NCI-H524 (cell line): ENCODE measurements at regions not wholly inside any gene's neighbourhood (a gene's known extent, or its start where the extent isn't known, plus 50 kb on each side); places are given as distances from the start of the nearest gene placed in this dataset.
A peak's percentile ranks its signal among the peaks of the same experiment; 100 is the strongest.
"Not testable (repeated sequence)": the region's sequence is repeated elsewhere in the genome, so short reads cannot be mapped to it uniquely, and the experiment has no call there.

Source experiments
- DNase-seq, 2 experiments: peaks; one replicate each; lab custom pipeline; 2025; lab: John Stamatoyannopoulos, UW

DNA sequence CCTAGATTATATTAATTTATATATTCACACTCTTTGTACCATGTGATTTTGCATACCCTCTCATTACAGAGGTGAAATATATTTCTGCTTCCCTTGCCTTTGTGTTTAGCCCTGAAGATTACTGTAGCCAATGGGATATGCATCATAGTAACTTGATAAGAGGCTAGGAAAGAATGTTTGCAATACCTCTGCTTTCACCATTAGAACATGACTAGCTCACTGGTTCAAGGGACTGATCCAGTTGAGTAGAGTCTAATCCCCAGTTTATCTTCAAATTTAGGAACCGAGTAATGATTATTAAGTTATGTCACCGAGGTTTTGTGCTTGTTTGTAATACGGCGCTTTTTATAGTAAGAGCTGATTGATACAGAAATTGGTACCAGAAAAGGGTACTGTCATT is 552.6 kb upstream of the GJE1 start:
- DNase-seq, result no peak

DNA sequence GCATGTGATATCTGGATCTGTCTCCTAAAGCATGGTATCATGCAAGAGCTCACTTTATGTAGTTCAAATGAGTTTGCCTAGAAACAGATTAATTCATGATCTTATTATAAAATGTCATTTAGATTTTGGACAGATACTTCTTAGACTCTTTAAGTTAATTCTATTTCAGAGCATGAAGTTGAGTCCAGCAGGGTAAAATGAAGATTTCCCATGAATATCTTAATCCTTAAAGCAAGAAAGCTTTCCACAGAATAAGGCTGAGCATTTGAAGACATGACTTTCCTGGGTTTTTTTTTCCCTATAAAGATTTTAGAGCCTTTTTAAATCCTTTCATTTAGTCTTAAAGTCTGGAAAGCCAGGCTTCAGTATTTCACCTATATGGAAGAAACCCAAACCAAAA is 556.0 kb upstream of the GJE1 start:
- DNase-seq, result no peak

DNA sequence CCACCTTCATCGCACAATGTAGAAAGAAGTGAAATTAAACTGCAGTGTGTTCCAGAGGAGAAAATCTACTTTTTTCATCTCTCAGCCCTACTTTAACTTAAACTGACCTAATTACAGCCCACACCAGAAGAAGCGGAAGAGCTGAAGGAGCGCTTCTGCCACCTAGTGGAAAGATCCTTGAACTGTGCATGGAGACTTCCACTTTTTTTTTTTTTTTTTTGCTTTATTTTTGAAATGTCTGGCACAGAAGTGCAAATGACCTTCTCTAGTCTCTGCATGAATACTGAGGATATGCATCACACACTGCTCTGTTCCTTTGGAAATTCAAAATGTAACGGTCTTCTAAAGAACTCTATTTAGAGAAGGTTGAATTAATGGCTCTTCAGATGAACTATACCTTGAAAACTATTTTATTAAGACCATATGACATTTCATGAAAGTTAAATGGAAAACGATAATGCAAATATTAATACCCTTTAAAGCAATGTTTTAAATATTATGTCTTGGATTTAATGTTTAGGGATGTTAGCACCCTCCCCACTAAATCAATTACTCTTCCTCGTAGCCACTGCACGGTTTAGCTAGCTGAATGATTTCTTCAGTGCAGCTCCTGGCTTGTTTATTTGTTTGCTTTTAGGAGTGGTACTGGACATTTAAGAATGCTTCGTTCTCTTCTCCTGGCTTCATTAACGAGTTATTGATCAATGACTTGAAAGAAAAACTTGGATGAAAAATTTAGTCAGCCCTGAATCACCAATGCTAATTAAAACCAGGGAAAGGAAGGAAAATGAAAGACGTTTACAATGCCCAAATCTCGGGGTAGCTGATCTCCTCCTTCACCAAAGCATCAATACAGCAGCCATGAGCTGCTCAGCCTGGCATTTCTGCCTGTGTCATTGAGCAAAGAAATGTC is 569.6 kb upstream of the GJE1 start:
- DNase-seq, result peak; percentile 68 to 87

DNA sequence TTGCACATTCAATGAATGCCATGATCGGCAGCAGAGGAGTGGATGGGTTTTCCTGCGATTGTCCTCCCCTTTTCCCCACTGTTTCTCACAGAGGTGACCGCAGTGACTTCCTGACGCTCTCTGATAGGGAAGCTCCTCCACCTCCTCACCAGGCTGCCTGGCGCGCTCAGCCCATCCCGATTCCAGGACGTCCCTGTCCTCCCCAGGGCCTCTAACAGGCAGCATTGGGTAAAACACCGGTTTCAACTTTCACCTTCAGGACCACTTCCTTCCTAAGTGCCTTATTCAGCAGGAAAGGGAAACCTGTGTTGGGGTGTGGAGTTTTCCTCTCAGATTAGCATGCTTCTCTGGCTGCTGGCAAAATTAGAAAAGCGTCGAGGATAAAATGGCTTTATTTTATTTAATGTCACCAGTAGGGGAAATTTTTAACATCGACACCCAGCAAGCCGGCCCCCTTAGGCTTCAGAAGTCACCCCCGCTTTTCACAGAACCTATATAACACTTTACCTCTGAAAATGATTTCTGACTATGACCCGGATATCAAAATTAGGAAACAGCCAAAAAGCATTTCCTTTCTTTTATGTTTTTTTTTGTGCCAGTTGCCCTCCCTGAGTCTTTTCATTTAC is 570.4 kb upstream of the GJE1 start:
- DNase-seq, result peak in 1 of 2 experiments; percentile 62

DNA sequence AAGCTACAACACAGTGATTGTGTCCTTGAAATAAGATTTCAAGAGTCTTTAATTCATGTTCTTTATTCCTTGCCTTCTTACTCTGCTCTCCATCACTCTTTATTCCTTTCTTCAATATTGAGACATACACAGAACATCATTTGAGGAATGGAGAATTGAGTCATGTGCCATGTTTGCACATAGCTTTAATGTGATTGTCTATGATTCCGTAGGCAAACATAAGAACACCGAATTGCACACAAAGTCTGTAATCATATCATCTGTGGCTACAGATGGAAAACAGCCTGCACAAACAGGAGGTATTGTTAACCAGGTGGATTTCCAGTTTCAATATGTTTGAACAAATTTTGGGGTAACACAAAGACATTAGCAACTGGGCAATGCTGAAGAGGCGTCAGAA is 571.6 kb upstream of the GJE1 start:
- DNase-seq, result peak in 1 of 2 experiments; percentile 21

DNA sequence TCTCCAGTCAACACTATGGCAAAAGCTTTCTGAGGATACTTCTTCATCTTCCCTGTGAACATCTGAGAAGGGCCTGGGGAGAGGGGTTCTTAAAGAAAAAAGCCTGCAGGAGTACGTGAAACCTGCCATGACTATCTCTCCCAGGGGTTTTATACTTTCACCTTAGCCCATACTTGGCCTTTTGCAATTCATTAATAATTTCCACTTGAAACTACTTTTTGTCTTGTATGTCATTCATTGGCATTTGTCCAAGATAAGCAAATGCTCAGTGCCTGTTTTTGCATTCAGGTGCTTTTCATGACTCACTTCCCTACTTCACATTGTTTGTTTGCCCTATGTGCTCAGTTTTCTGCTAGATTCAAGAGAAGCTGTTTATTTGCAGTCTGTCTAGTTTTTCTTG is 580.3 kb upstream of the GJE1 start:
- DNase-seq, result peak in 1 of 2 experiments; percentile 80

DNA sequence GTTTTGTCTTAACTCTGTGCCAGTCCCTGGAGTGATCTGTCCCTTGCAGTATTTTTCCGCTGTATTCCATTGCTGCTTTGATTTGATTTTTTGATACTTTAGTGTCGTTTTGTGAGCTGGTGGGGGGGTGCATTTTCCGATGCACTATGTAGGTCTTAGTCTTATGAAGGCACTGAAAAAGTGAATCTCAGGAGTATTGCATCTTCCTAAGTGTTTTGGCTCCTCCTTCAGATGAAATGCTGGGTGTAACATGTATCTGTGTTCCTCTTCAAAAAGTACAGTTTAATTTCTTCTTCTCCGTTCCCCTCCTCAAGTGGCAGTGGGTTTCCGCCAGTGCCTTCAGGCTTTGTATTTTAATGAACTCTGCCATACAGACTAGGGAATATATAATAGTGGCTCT is 580.7 kb upstream of the GJE1 start:
- DNase-seq, result peak in 1 of 2 experiments; percentile 58

DNA sequence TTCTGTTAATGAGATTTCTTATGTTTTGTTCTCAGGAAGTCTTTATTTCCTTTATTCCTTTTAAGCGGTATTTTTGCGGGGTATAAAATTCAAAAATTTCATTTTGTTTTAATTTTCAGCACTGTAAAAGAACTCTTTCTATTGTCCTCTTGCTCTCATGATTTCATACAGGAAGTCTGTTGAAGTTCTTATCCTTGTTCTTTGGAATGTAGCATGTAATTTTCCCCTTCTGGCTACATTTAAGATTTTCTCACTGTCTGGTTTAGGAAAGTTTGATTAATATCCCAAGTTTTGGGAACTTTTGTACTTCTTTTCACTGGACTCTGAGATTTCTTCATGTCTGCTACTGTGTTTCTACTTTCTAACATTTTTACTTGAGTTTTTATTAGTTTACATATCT is 581.4 kb upstream of the GJE1 start:
- no peak for DNase-seq

DNA sequence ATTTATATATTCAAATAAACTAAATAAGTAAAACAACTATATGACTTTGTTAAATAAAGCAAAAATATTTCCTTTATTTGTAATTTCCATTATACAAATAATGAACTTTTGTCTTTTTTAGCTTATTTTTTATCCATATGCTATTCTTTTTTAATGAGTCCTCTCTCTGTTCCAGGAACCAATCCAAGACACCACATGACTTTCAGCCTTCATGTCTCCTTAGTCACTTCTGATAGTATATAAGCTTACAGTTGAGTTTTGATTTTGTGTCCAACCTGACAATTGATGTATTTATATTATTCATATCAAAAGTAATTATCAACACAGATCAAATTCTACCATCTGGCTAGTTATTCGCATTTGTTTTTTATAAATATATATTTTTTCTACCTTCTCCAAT is 582.3 kb upstream of the GJE1 start:
- DNase-seq, result no peak

DNA sequence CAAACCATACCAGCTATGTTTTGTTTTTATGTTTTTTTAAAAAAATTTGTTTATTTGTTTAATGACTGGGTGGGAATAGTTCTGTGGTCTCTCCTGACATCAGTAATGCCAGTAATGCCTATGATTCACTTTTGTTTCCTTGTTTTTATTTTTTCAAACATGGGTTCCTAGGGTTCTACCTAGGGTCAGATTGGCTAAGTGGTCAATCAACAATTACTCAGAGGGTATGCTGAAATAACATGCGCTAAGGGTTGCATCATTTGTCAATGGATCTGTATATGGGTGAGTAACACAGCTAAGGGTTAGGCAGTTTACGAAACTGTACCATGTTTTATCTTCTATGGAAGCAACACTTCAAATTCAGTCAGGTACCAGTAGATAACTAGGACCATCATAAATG is 583.8 kb upstream of the GJE1 start:
- no peak for DNase-seq

DNA sequence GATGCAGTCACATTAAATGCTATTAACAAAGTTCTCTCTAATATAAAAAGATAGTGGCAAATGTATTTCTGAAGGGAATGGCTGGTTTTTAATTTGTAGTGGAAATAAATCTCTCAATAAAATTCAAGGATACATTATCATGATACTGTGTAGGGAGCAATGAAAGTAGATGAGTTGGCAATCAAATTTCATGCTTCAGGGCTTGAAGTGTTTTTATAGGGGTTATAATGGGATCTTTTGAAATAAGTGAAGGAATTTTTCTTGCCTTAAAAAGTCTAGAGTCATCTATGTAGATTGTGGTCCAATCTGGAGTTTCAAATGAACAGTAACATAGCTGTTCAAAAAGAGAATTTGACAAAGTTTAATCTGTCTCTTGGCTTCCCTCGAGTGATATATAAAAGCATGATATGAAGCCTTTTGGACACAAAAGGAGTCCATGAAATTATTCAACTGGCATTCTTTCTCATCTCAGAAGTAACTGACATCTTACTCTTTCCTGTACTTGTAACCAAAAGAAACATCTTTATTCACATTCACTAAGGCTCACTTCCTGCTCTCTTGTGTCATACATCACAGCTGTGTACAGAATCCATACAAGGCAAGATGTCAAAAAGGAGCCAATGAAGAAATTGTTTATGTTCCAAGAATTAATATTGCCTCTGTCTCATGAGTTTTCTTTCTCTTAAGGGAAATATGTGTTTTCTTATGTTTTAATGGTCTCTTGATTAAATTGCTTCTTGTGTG is 591.0 kb upstream of the GJE1 start:
- DNase-seq, result no peak

DNA sequence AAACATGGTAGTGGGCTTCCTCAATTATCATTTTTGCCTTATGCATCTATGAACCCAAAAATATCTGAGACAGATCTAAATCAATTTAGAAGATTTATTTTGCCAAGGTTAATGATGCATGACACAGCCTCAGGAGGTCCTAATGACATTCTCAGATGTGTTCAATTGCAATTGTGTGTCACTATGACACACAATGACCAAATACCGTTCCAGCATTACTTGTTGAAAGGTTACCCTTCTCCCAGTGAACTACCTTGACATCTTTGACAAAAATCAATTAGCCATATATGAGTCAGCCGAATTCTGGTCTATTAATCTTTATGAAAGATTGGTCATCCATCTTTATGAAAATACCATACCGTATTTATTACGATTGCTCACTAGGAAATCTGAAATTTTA is 592.5 kb upstream of the GJE1 start:
- no peak for DNase-seq

DNA sequence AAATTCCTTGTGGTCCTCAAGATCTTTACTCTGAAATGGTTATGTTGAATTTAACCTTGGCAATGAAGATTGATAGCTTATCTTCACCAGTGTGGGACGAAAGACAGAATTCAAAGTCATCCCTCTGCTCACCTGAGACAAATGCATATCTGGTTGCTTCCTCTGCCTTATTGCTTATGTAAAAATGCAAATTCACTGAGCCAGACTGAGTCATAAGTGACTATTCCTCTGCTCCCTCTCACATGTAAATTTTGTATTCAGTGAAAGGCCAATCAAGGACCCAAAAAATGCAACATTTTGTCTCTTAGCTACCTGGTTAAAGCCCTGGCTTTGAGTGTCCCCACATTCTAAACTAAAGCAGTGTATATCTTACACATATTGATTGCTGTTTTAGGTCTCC is 593.1 kb upstream of the GJE1 start:
- DNase-seq, result no peak

DNA sequence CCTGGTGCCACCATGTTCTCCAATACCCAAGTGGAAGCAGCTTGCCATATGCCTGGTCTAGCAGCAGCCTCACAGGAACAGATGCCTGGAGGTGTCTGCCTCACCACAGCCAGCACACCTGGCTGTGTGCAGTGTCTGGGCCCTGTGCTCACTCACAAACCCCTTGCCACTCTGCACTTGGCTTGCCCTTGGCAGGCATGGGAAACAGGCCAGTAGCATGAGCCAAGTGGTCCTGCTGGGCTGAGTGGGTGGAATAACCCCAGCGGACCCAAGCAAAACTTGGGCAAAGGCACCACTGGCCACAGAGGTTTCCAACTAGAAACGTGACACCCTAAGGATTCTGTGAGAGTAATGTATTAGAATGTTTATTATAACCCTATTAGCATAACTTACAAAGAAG is 600.5 kb upstream of the GJE1 start:
- DNase-seq, result no peak

DNA sequence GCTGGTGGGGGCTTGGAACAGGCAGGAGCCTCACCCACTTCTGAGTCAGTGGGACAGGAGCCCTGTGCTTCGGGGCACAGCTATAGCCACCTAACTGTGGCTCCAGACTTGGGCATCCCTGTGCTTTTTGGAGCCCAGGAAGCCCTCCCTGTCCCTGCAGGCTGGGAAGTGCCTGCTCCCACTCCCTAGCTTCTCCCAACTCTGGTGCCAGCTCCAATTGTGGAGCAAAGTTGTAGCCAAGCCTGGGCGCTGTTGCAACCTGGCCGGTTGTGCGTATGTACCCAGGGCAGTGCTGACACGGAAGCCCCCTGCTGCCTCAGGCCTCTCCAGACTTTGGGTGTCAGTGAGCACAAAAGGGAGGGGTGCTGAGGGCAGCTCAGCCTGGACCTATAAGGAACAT is 601.7 kb upstream of the GJE1 start:
- no peak for DNase-seq

DNA sequence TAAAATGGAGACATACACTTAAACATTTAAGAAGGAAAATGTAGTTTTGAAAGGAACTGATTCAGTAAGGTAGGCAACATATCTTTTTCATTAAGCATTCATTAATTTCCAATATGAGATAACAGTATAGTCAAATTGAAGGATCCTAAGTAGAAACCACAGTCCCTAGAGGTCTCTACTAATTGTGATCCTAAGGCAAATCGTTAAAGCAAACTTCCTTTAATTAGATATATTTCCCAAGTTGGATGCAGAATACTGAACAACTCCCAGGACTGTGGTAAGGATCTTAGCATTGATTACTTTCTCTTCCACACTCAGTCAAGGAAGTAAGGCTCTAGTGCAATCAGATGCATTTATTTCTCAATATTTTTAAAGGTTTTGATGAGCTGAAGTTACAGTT is 604.1 kb upstream of the GJE1 start:
- no peak for DNase-seq

DNA sequence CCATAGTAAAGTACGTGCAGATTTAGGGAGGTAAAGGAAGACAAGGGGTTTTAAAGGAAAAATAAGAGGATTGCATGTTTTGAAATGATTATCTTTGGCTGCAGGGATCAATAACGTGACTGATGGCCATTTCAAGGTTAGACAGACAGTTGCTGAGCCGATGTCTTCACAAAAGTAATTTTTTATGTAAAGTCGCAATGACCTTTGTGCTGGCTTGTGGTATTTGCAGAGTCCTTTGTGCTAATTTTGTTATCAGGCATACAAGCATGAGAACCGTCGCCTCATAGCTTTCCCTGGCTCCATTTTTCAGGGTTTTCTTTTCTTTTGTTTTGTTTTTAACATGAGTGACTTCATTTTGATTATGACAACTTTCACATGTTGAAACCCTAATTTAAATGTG is 605.7 kb upstream of the GJE1 start:
- no peak for DNase-seq

DNA sequence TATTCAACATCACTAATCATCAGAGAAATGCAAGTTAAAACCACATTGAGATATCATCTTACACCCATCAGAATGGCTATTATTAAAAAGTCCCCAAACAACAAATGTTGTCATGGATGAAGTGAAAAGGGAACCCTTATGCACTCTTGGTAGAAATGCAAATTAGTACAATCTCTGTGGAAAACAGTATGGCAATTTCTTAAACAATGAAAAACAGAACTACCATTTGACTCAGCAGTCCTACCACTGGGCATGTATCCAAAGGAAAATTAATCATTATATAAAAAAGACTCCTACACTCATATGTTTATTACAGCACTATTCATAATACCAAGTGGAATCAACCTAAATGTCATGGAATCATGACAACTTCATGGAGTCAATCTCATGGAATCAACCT is 611.3 kb upstream of the GJE1 start:
- no peak for DNase-seq

DNA sequence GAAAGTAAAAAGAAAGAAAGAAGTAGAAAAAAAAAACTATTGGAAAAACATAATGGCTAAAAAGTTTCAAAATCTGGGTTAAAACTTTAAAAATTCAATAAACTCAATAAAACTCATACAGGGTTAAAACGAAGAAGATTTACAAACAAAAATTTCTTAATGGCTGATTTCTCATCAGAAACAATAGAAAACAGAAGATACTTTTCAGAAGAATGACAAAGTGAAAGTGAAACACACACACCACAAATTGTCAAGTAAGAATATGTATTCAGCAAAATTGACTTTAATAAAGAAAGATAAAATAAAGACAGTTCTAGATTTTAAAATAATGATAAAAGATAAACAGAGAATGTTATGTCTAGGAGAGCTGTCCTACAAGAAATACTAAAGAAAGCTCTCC is 618.9 kb upstream of the GJE1 start:
- DNase-seq, result no peak

DNA sequence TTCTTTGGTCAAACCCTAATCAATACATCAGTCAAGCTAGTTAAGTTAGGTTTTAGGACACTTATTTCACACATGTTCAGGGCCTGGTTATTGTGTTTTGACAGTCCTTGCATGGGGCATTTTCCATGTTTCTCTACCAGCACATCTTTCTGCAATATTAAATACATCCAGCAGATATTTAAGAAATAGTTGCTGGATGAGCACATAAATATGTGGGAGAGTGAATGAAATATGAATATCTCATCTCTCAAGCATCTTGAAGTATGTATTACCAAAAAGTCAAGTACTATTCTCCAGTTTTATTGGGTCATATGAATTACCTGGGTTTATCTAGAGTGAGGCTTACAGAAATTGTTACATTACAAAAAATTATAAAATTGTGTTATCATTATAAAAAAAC is 621.9 kb upstream of the GJE1 start:
- no peak for DNase-seq

DNA sequence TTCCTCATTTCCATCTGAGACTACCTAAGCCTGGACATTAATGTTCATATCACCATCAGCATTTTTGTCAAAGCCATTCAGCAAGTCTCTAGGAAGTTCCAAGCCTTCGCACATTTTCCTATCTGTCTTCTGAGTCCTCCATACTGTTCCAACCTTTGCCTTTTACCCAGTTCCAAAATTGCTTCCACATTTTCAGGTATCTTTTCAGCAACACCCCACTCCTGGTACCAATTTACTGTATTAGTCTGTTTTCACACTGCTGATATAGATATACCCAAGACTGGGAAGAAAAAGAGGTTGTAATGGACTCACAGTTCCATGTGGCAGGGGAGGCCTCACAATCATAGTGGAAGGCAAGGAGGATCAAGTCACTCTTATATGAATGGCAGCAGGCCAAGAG is 626.7 kb upstream of the GJE1 start:
- DNase-seq, result not testable (repeated sequence)

DNA sequence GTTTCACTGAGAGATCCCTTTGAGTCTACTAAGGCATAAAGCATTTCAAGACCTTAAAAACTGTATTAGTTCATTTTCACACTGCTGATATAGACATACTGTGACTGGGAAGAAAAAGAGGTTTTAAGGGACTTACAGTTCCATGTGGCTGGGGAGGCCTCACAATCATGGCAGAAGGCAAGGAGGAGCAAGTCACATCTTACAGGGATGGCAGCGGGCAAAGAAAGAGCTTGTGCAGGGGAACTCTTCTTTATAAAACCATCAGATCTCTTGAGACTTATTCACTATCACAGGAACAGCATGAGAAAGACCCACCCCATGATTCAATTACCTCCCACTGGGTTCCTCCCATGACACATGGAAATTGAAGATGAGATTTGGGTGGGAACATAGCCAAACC is 628.4 kb upstream of the GJE1 start:
- DNase-seq, result not testable (repeated sequence)

DNA sequence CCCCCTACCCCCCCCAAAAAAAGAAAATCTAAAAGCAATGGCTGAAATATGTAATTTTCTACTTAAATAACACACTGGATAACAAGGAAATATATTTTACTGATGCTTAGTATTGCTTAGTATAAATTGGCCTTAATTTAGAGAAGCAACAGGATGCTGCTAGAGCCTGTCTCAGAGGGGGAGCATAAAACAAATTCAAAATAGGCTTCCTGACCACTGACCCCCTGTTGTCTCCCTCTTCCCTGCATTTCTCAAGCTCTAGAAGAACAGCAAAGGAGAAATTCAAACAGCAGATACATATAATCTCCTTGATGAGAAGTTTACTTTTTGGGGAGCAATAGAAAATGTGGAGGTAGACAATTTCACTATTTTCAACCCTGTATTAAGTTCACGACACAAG is 631.1 kb upstream of the GJE1 start:
- DNase-seq, result no peak
